ENCODE measurements at regions not wholly inside any gene's neighbourhood (a gene's known extent, or its start where the extent isn't known, plus 50 kb on each side); places are given as distances from the start of the nearest gene placed in this dataset.

DNA sequence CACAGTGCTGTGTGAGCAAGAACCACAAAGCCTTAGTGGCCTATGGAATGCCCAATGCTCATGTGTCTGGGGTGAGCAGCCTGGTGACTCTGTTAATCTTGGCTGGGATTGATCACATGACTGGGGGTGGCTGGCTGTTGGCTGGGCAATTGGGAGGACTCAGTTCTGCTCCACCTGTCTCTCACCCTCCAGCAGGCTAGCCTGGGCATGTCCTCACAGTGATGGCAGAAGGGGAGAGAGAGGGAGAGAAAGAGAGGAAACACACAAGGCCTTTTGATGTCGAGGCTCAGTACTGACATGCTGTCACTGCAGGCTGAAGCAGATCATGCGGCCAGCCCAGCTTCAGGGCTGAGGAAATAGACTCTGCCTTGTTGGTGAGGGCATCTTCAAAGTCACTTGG, 136.8 kb downstream of the TBX5 start:
- no peak for DNase-seq (ENCODE audit: low spot score)
- Histone ChIP-seq H3K4me3 (ENCODE audit: low read depth, low read length, poor library complexity, severe bottlenecking) (no peak overlapping the region), H3K27me3 (replicated peaks; ENCODE audit: insufficient read depth, low read depth, low read length, poor library complexity) (no peaks in the 10 kb centered on the region), H3K4me1 (ENCODE audit: insufficient read depth, low read length, poor library complexity, severe bottlenecking) (no peaks in the 10 kb centered on the region), H3K36me3 (ENCODE audit: insufficient read depth, low read length, poor library complexity, severe bottlenecking) (no peaks in the 10 kb centered on the region), H3K27ac (ENCODE audit: low read depth, low read length, poor library complexity, severe bottlenecking) (no peak overlapping the region), H3K9me3 (ENCODE audit: low read depth, low read length, poor library complexity, severe bottlenecking) (no peaks in the 10 kb centered on the region)
- intact Hi-C loops (cut with micrococcal nuclease; ENCODE audit: unreplicated experiment): no loop called here
- CTCF ChIA-PET: no interaction called here
- no TSS peak for BruUV-seq (replicated peaks)
- POLR2A ChIA-PET (ENCODE audit: low non-redundant PET): no interaction called here
- TF ChIP-seq CTCF (conservative IDR thresholded peaks at IDR 0.05; ENCODE audit: low read depth, low read length) (no peak), EZH2 (IDR thresholded peaks at IDR 0.05; ENCODE audit: borderline replicate concordance, low read depth, low read length, poor library complexity, severe bottlenecking) (no peak)

- intact Hi-C loops (cut with micrococcal nuclease; ENCODE audit: unreplicated experiment): no loop called here
- ChIA-PET POLR2A (ENCODE audit: low non-redundant PET) (no interaction called here), CTCF (no interaction called here)
- Histone ChIP-seq H3K4me3 (ENCODE audit: low read depth, low read length, poor library complexity, severe bottlenecking) (no peak overlapping the region), H3K27me3 (replicated peaks; ENCODE audit: insufficient read depth, low read depth, low read length, poor library complexity) (no peaks in the 10 kb centered on the region), H3K4me1 (ENCODE audit: insufficient read depth, low read length, poor library complexity, severe bottlenecking) (no peaks in the 10 kb centered on the region), H3K27ac (ENCODE audit: low read depth, low read length, poor library complexity, severe bottlenecking) (no peak overlapping the region), H3K9me3 (ENCODE audit: low read depth, low read length, poor library complexity, severe bottlenecking) (no peaks in the 10 kb centered on the region), H3K36me3 (ENCODE audit: insufficient read depth, low read length, poor library complexity, severe bottlenecking) (no peaks in the 10 kb centered on the region)
- TF ChIP-seq CTCF (conservative IDR thresholded peaks at IDR 0.05; ENCODE audit: low read depth, low read length): no peak
- TF ChIP-seq EZH2 (IDR thresholded peaks at IDR 0.05; ENCODE audit: borderline replicate concordance, low read depth, low read length, poor library complexity, severe bottlenecking): no peak
- BruUV-seq (replicated peaks): no TSS peak
- DNase-seq (ENCODE audit: low spot score): no peak
These were observed 139.4 kb downstream of the TBX5 start for GRCh38 chr12:114266536-114266935.

DNA sequence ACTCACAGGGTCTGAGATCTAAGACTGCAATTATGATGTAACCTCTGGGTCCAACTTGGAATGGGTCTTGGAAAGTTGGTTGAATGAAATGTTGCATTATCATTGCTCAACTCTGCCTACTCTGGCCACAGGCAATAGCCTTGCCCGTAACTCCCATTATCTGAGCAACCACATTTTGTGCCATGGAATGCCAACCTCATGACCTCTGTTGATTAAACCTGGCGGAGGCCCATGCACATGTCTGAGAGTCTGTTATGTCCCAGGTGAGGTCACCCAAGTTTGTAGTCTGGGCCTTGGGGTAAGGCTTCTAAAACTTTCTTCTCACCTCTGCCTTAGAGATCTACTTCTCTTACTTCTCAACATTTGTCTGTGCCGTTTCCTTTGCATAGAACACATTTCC, 140.9 kb downstream of the TBX5 start:
- no TSS peak for BruUV-seq (replicated peaks)
- POLR2A ChIA-PET (ENCODE audit: low non-redundant PET): no interaction called here
- intact Hi-C loops (cut with micrococcal nuclease; ENCODE audit: unreplicated experiment): no loop called here
- no peaks in the 10 kb centered on the region for H3K9me3 ChIP-seq (ENCODE audit: low read depth, low read length, poor library complexity, severe bottlenecking)
- H3K4me3 ChIP-seq (ENCODE audit: low read depth, low read length, poor library complexity, severe bottlenecking): no peak overlapping the region
- no peaks in the 10 kb centered on the region for H3K36me3 ChIP-seq (ENCODE audit: insufficient read depth, low read length, poor library complexity, severe bottlenecking)
- H3K27me3 ChIP-seq (replicated peaks; ENCODE audit: insufficient read depth, low read depth, low read length, poor library complexity): no peaks in the 10 kb centered on the region
- DNase-seq (ENCODE audit: low spot score): no peak
- no peak overlapping the region for H3K27ac ChIP-seq (ENCODE audit: low read depth, low read length, poor library complexity, severe bottlenecking)
- TF ChIP-seq EZH2 (IDR thresholded peaks at IDR 0.05; ENCODE audit: borderline replicate concordance, low read depth, low read length, poor library complexity, severe bottlenecking) (no peak), CTCF (conservative IDR thresholded peaks at IDR 0.05; ENCODE audit: low read depth, low read length) (no peak)
- CTCF ChIA-PET: no interaction called here
- no peaks in the 10 kb centered on the region for H3K4me1 ChIP-seq (ENCODE audit: insufficient read depth, low read length, poor library complexity, severe bottlenecking)

Measured in A673 (cell line).